Calu3 (cell line): ENCODE measurements at regions not wholly inside any gene's neighbourhood (a gene's known extent, or its start where the extent isn't known, plus 50 kb on each side); places are given as distances from the start of the nearest gene placed in this dataset.

Source experiments
- BruUV-seq: library from RNA; stranded (reverse); fragments of 400-500 nt; replicated peaks from 2 replicates; lab custom pipeline; 2021; lab: Mats Ljungman, UMichigan
- CTCF ChIA-PET: fragments of 300-600 bp; sonication (Branson Sonifier 250); formaldehyde crosslinking; loops from one replicate; lab custom pipeline; 2022; ENCODE audit warnings: antibody characterized with exemption; lab: Charles Lee
- DNase-seq: peaks from one replicate; pipeline ENCODE4 v3.0.0; 2022
- H3K27ac Mint-ChIP-seq: one replicate; pipeline ENCODE4 v1.8.0; 2022; ENCODE audit warnings: mixed read lengths; ENCODE audit not compliant: unreplicated experiment
- H3K27me3 Mint-ChIP-seq: one replicate; pipeline ENCODE4 v1.8.0; 2022; ENCODE audit warnings: mixed read lengths; ENCODE audit not compliant: unreplicated experiment
- H3K36me3 Mint-ChIP-seq: one replicate; pipeline ENCODE4 v1.8.0; 2022; ENCODE audit warnings: mild to moderate bottlenecking, moderate library complexity, mixed read lengths; ENCODE audit not compliant: insufficient read depth, unreplicated experiment
- H3K4me1 Mint-ChIP-seq: one replicate; pipeline ENCODE4 v1.8.0; 2022; ENCODE audit warnings: mild to moderate bottlenecking, low read depth, mixed read lengths; ENCODE audit not compliant: unreplicated experiment
- H3K4me3 Mint-ChIP-seq: one replicate; pipeline ENCODE4 v1.8.0; 2022; ENCODE audit warnings: mild to moderate bottlenecking, low read depth, moderate library complexity, mixed read lengths; ENCODE audit not compliant: unreplicated experiment
- H3K9me3 Mint-ChIP-seq: one replicate; pipeline ENCODE4 v1.8.0; 2022; ENCODE audit warnings: low read depth, mixed read lengths; ENCODE audit not compliant: unreplicated experiment
- intact Hi-C: fragments of 100-400 bp; cut with micrococcal nuclease; formaldehyde crosslinking; loops from one replicate; pipeline ENCODE4 v1.10.0; 2022; ENCODE audit not compliant: unreplicated experiment
- TF ChIP-seq, protein P1 (sequence below): fragments of 200-600 bp; IDR thresholded peaks from one replicate; pipeline ENCODE4 v1.8.0; 2022; ENCODE audit warnings: antibody characterized with exemption; ENCODE audit not compliant: unreplicated experiment

DNA sequence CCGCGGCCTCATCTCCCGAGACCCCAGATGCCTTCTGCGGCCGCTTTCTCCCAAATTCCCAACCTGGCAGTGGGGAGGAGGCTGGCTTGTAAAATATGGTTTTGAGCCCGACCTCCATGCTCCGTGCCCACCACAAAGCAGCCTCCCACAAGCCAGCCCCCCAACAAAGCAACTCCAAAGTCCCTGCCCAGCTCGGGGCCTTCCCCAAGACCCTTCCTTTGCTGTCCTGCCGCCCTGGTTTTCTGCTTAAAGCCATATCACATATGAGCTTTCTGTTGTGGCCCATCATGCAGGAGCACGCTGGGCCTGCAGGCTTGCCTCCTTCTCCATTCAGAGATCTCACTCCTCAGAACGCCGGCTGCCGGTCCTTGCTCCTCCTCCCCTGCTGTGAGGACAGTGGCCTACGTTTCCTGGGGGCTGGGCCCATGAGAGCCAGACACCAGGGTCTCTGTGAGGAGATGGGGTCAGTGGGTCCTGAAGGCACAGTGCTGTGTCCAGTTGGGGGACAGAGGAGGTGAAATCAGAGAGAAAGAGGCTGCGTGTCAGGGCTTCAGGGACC, 680.0 kb downstream of the BRD1 start:
- Mint-ChIP-seq H3K4me1 (no peaks in the 10 kb centered on the region), H3K9me3 (peaks cover 18% of the 10 kb centered on the region), H3K27ac (no peak overlapping the region), H3K27me3 (no peaks in the 10 kb centered on the region), H3K4me3 (no peak overlapping the region), H3K36me3 (no peaks in the 10 kb centered on the region)
- intact Hi-C loops: no loop called here
- BruUV-seq: no TSS peak
- CTCF ChIA-PET: no interaction called here
- TF ChIP-seq, protein P1, sequence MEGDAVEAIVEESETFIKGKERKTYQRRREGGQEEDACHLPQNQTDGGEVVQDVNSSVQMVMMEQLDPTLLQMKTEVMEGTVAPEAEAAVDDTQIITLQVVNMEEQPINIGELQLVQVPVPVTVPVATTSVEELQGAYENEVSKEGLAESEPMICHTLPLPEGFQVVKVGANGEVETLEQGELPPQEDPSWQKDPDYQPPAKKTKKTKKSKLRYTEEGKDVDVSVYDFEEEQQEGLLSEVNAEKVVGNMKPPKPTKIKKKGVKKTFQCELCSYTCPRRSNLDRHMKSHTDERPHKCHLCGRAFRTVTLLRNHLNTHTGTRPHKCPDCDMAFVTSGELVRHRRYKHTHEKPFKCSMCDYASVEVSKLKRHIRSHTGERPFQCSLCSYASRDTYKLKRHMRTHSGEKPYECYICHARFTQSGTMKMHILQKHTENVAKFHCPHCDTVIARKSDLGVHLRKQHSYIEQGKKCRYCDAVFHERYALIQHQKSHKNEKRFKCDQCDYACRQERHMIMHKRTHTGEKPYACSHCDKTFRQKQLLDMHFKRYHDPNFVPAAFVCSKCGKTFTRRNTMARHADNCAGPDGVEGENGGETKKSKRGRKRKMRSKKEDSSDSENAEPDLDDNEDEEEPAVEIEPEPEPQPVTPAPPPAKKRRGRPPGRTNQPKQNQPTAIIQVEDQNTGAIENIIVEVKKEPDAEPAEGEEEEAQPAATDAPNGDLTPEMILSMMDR: no peak
- DNase-seq: no peak

DNA sequence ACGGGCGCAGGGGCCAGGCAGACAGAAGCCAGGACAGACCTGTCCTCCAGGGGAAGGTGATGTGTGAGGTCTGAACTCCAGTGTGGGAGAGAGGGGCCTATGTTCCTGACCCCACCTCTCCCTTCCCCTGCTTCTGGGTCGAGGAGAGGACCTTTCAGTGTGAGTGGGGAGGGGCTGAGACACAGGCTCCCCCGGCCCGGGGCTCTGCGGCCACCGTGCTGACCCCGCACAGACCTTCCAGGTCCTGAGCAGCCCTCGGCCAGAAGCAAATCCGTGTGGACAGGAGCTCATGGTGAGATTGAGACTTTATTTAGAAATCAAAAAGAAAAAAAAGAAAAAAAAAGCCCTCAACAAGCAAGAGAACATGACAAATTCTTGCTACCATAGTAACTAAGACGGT, 680.5 kb downstream of the BRD1 start:
- H3K27ac Mint-ChIP-seq: no peak overlapping the region
- peaks cover 18% of the 10 kb centered on the region for H3K9me3 Mint-ChIP-seq
- no peaks in the 10 kb centered on the region for H3K4me1 Mint-ChIP-seq
- H3K36me3 Mint-ChIP-seq: no peaks in the 10 kb centered on the region
- no peak overlapping the region for H3K4me3 Mint-ChIP-seq
- H3K27me3 Mint-ChIP-seq: no peaks in the 10 kb centered on the region
- DNase-seq: no peak
- intact Hi-C loops: no loop called here
- no TSS peak for BruUV-seq
- CTCF ChIA-PET: no interaction called here
- TF ChIP-seq, protein P1: no peak

DNA sequence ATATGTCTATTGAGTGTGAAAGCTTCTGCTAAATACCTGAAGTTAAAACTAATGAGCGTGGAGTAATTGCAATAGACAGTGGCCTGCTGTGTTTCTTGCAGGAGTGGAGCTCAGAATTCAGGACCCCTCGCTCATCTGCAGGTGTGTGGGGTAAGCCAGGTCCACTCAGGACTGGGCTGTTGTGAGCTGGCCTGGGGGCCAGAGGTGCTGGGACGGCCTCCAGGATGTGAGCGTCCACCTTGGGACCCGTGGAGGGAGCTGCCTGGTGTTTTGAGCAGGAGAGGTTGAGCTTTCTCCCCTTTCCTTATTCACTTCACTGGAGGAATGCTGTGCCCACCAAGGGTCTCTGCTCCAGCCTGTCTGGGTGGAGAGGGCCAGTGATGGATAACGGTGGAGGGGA, 681.2 kb downstream of the BRD1 start:
- Mint-ChIP-seq H3K9me3 (peaks cover 23% of the 10 kb centered on the region), H3K4me3 (no peak overlapping the region), H3K36me3 (no peaks in the 10 kb centered on the region), H3K27ac (no peak overlapping the region), H3K4me1 (no peaks in the 10 kb centered on the region), H3K27me3 (no peaks in the 10 kb centered on the region)
- CTCF ChIA-PET: no interaction called here
- BruUV-seq: no TSS peak
- intact Hi-C loops: no loop called here
- TF ChIP-seq, protein P1: no peak
- no peak for DNase-seq

DNA sequence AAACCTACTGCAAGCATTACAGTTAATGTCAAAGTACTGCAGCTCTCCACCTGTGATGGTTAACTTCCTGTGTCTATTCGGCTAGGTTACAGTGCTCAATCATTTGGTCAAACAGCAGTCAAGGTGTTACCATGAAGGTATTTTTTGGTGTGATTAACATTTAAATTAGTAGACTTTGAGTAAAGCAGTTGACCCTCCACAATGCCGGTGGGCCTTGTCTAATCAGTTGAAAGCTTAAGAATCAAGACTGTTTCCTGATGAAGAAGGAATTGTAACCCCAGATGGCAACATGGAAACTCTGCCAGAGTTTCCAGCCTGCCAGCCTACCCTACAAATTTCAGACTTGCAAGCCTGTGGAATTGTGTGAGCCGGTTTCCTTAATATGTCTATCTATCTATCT, 683.9 kb downstream of the BRD1 start:
- intact Hi-C loops: no loop called here
- TF ChIP-seq, protein P1: no peak
- BruUV-seq: no TSS peak
- DNase-seq: no peak
- Mint-ChIP-seq H3K27me3 (no peaks in the 10 kb centered on the region), H3K4me3 (no peak overlapping the region), H3K27ac (no peak overlapping the region), H3K4me1 (no peaks in the 10 kb centered on the region), H3K9me3 (peaks cover 24% of the 10 kb centered on the region), H3K36me3 (no peaks in the 10 kb centered on the region)
- CTCF ChIA-PET: no interaction called here
